HG03571 (cell line): ENCODE measurements at regions not wholly inside any gene's neighbourhood (a gene's known extent, or its start where the extent isn't known, plus 50 kb on each side); places are given as distances from the start of the nearest gene placed in this dataset.
"Not testable (repeated sequence)": the region's sequence is repeated elsewhere in the genome, so short reads cannot be mapped to it uniquely, and the experiment has no call there.

ENCODE experiments used
- ATAC-seq: cut with Tn5 transposase; IDR thresholded peaks from one replicate; pipeline ENCODE4 v1.9.1; 2021; ENCODE audit not compliant: unreplicated experiment

DNA sequence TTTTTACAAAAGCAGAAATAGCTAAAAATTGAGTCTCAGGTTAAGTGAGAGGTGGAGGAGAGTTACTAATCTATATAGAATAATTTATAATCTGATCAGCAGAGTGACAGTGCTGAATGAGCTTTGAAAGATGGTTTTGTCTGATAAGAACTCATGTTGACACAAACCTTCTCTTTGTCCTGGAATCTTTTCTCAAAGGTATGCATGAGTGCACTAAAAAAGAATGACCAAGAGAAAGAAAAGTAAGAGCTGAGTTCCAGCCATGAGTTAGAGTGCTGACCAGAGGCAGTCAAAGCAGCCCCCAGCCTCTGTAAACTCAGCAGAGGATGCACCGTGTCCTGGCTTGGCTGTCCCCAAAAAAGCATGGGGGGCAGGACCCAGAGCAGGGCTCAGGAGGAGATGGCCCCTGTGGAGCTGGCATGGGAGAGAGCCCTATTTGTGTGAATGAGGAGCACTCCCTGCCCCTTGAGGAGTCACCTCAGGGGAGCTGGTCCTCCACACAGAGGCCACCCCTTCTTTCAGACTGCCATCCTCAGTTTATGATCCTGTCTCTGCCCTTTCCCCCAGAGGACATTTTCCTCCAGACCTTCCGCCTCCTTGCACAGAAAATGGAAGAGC, 129.8 kb downstream of the SEC23A start:
- ATAC-seq: no peak

DNA sequence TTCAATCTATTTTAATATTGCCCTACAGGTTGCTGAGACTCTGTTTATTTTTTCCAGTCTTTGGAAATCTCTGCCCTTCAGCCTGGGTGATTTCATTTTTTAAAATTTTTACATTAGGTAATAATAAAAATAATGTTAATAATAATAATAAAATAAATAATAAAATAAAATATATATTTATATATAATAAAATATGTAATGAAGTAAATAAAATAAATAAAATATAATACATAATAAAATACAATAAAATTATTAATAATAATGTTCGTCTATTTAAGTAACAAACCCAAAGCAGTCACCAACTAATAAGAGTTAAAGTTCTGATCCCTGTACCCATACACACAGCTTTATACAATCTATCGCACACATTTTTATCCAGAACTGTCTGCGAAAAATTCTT, 130.5 kb downstream of the SEC23A start:
- ATAC-seq: no peak

DNA sequence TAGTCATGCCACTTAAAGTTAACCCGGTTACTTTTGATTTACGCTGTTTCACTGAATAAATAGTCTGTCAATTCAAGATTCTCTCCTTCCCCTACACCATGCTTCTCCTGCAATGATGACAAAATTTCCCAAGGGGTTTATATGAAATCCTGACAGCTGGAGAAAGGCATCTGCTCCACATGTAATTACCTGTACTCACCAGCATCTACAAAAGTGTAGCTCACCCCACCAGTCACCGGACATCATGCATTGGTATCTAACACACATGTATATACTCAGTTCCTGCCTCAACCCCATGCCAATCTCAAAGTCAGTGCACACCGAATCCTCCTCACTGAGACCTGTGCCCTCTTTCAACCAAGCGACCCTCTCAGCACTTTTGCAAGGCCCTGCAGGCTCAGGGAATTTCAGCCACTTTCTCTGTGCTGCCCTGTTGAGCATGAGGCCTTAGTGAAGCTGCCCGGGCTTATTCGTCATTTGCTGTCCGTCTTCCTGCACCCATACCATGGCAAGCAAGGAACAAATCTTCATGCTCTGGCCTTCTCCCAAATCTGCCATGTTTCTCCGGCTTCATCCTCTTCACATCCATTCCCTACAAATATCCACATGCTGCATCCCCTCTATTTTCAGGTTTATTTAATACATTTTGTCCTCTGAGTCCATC, 131.6 kb downstream of the SEC23A start:
- no peak for ATAC-seq

DNA sequence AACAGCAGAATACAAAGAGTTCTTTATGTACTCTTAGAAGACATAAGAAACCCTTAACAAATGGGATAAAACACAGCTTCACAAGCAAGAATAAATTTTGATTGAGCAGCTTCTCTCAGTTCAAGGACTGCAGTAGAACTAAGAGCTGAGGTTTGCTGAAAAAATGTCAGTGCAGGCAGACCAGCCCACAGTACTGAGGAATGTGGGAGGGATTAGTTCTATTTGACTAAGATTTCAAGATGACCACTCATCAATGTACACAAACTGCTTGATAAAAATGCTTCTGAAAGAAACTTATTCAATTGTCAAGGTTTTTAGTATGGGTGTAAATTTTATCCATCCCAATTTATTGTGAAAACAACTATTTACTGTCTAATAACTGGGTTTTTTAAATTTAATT, 138.4 kb downstream of the SEC23A start:
- ATAC-seq: no peak

DNA sequence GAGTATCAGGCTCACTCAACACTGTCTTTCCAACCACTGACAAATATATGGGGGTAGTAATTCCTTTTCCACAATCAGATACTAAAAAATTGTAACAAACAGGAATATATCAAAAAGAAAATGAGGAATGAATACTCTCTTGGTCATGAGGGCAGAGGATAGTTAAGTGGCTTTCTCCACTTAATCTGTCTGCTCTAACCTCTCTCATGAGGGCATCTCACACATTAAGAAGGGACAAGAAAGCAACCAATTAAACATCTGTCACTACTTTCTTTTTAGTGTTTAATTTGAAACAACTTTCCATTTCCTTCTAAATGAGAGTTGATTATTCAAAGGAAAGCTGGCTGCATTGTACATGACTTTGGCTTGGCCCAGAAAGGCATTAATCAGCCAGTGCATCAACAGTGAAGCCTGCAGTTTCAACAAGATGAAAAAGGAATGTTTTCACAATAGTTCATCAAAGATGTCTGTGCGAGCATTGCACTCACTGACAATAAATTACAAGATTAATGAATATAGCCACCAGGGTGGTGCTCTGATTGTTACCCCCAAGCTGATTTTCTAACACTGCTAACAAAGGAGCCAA, 142.0 kb downstream of the SEC23A start:
- ATAC-seq: no peak

DNA sequence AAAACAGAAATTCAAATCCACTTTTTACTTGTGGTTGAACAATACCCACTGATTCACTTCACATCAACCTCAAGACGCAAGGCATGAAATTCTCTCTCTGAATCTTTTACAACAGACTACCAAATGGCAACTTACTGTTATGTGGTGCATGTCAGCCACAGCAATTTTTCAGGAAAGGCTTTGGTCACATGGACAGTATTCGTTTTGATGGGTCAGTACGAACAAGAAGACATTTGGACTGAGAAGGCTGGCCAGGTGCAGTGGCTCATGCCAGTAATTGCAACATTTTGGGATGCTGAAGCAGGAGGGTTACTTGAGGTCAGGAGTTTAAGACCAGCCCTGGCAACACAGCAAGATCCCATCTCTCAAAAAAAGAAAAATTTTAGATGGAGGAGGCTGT, 144.0 kb downstream of the SEC23A start:
- no peak for ATAC-seq

DNA sequence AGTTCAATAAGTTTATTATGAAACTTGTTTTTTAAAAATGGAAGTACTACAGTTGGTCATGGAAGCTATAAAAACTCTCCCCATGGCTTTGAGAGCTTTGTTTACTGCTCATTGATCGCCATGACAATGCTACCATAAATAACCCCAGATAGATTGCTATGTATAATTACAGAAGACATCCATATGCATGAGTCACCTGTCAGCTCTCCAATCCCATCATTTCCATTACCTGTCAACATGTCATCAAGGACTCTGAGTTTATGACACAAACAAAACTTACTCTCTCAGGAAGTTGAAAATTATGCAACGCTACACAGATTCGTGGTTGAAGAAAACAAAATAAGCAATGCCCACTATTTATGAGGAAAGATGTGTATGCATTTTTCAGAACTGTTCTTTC, 144.4 kb downstream of the SEC23A start:
- ATAC-seq: no peak

DNA sequence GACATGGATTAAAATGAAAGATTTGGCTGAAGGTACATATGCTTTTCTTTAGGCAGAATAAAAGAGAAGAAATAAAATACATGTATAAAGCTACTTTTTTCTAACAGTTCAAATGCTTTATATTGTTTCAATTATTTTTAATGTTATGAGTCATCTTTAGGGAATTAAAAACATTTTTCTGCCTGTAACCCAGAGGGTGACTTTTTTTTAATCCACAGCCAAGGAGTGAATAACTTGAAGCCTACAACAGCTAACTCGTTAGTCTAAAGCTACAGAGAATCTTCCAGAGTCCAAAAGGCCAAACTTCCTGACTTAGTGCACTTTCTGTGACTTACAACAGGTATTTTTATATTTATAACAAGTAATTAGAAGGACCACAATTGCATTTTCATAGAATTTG, 151.6 kb downstream of the SEC23A start:
- ATAC-seq: no peak

DNA sequence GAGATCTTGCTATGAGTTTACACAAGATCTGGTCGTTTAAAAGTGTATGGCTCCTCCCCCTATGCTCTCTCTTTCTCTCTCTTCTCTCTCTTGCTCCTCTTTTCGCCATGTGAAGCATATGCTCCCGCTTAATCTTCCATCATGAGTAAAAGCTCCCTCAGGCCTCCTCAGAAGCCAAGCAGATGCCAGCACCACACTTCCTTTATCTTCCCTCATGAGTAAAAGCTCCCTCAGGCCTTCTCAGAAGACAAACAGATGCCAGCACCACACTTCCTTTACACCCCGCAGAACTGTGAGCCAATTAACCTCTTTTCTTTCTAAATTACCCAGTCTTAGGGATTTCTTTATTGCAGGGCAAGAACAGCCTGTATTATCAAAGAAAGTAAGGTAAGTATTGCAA, 152.4 kb downstream of the SEC23A start:
- no peak for ATAC-seq

DNA sequence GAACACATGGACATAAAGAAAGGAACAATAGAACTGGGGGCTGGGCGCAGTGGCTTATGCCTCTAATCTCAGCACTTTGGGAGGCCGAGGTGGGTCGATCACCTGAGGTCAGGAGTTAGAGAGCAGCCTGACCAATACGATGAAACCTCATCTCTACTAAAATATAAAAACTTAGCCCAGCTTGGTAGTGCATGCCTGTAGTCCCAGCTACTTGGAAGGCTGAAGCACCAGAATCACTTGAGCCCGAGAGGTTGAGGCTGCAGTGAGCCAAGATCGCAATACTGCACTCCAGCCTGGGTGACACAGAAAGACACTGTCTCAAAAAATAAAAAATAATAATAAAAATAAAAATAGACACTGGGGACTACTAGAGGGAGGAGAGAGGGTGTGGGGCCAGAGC, 154.5 kb downstream of the SEC23A start:
- no peak for ATAC-seq

DNA sequence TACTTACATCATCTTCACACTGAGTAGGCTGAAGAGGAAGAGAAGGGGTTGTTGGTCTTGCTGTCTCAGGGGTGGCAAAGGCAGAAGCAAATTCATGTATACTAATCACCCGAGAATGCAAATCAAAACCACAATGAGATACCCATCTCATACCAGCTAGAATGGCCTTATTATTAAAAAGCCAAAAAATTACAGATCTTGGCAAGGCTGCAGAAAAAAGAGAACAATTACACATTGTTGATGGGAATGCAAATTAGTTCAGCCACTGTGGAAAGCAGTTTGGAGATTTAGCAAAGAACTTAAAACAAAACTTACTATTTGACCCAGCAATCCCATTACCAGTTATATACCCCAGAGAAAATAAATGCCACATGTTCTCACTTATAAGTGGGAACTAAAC, 154.9 kb downstream of the SEC23A start:
- ATAC-seq: no peak

DNA sequence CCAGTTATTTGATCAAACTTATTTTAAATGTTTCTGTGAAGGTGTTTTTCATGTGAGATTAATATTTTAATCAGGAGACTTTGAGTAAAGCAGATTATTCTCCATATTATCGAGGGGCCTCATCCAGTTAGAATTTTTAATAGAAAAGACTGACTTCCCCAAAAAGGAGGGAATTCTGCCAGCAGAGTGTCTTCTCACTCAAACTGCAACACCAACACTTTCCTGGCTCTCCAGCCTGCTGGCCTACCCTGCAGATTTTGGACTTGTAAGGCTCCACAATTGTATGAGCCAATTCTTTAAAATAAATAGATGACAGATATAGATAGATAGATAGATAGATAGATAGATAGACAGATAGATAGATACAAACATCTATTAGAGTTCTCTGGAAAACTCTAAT, 155.7 kb downstream of the SEC23A start:
- ATAC-seq: no peak

DNA sequence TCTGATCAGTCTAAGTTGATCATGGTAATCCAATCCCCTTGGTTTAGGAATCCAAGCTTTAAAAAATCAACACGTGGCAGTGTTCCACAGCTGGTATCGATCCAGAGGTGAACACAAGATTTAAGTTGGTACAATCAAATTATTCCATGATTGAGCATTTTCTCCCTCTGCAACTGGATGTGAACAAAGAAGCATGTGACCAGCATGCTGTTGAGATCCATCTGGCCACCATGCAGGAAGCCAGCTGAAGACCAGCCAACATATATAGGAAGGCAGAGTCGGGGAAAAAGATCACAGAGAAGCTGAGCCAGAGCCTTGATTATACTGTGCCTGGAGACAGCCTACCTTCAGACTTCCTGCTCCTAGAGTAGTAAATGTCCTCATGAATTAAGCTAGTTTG, 158.3 kb downstream of the SEC23A start:
- no peak for ATAC-seq

DNA sequence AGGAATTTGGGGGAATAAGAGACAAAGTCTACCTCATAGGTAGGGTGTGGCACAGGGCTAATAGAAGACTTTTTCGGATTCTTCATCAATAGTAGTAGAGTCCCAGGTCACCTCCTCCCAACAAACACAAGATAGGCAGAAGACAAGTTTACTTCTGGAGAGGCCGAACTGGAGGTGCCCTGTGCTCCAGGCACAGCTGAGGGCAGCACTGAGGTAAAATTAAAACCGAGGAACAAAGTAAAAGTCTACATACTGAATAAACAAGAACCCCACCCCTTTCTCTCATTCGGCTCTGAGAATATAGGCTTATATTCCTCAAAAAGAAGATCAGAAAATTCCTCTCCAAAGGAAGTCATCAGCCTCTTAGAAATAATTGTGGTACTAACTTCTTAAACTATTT, 161.5 kb downstream of the SEC23A start:
- ATAC-seq: no peak

DNA sequence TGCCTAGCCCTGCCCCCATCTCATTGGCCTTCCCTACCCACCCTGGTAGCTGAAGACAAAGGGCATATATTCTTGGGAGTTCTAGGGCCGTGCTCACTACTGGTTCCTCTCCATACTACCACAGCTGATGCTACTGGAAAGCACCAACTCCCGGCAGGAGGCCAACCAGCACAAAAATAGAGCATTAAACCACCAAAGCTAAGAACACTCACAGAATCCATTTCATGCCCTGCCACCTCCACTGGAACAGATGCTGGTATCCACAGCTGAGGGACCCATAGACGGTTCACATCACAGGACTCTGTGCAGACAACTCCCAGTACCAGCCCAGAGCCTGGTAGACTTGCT, 170.4 kb downstream of the SEC23A start:
- ATAC-seq: not testable (repeated sequence)

DNA sequence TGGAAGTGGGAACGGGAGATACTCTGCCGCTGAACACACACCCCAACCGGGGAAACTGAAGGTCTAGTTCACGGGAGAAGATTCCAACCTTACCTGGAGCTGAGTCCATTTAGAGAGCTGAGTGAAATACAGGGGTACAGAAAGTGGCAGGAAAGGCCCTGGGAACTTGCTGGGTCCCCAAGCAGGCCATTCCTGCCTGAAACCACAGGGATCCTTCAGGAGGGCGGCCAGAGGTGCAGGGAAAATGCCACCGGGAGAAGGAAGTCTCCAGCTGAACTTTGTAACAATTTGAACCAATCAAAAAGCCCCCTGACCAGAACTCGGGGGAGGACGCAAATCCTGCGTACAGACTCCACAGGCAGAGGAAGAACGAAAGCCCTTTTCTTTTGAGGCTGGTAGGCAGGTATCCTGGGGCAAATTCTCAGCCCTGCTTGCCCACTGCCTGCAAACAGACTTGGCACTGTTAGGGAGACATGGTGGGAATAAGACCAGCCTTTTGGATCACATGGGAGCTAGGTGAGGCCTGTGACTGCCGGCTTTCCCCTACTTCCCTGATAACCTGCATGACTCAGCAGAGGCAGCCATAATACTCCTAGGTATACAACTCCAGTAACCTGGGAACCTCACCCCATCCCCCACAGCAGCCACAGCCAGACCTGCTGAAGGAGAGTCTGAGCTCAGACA, 170.9 kb downstream of the SEC23A start:
- no peak for ATAC-seq

DNA sequence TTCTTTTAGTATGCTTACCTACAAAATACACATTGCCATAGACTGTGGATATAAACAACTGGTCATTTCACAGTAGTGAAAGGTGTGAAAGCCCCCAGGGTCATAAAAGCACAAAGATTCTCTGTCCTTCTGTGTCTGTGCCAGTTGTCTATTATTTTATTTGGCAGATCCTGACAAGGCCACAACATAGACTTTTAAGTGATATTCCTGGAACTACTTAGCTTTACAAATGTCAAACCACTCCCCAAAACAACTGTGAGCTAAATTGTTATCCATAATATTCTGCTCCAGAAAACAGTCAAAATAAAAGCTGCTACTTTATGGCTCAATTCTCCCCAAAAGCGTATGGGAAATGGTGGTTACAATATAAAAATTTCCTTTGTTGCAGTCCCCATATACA, 172.1 kb downstream of the SEC23A start:
- ATAC-seq: no peak

DNA sequence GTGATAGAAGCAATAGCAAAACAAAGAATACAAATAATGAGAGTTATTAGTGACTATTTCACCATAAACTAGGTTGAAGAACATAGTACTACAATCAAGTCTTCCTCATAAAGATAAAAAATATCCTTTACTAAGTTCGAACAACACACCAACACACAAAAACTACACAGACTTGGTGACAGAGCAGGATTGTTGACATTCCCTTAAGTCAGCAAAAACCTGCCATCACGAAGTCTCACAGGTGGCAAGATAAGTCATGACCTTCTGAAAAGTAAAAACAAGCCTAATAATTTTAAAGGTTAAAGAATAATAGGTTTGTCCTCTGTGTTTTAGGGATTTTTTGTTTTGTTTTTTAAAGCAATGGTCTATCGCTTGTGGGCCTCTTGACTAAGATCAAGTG, 173.0 kb downstream of the SEC23A start:
- no peak for ATAC-seq

DNA sequence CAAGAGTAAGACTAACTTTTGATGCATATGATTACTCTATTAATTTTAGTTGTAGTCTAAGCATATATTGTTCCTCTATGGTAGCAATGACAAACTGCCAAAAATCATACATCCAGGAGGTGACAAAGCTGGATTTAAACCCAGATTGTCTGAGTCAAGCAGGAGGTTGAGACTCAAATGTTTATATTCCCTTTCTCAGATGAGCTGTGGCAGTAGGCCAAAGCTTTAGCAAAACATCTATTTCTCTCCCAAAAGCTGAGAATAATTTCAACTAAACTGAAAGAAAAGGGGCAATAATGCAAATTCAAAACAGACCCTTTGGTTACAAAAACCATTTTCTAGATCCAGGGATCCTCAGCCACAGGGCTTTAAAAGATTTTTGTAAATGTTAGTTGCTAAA, 173.6 kb downstream of the SEC23A start:
- no peak for ATAC-seq

DNA sequence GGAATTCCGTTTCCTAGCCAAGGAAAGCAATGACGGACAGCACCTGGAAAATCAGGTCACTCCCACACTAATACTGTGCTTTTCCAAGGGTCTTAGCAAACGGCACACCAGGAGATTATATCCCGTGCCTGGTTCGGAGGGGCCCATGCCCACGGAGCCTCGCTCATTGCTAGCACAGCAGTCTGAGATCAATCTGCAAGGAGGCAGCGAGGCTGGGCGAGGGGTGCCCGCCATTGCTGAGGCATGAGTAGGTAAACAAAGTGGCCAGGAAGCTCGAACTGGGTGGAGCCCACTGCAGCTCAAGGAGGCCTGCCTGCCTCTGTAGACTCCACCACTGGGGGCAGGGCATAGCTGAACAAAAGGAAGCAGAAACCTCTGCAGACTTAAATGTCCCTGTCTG, 181.1 kb downstream of the SEC23A start:
- ATAC-seq: not testable (repeated sequence)

DNA sequence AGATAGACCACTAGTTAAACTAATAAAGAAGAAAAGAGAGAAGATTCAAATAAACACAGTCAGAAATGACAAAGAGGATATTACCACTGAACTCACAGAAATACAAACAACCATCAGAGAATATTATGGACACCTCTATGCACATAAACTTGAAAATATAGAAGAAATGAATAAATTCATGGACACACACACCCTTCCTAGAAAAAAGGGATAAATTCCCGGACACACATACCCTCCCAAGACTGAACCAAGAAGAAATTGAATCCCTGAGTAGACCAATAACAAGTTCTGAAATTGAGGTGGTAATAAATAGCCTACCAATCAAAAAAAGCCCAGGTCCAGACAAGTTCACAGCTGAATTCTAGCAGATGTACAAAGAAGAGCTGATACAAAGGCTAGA, 187.9 kb downstream of the SEC23A start:
- no peak for ATAC-seq

DNA sequence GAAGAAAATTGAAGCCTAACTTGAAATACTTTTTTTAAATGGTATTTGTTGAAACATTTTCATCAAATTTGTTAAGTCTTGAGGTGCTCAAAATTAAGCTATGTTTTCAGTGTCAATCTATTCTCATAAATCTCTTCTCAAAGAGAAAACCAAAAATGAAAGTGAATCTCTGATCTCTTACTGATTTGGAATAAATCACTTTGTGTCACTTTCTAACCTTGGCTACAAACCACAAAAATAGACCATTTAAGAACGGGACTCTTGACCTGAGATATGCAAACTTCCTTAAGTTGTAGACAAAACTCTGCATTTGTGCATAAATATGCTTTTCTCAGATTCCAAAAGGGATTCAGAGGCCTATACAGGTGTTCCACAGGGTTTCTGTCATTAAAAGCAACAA, 192.9 kb downstream of the SEC23A start:
- ATAC-seq: no peak
